IMR-90 (cell line): ENCODE measurements at regions not wholly inside any gene's neighbourhood (a gene's known extent, or its start where the extent isn't known, plus 50 kb on each side); places are given as distances from the start of the nearest gene placed in this dataset.

Experiments used
- ATAC-seq: fragments of 200-7000 bp; cut with Tn5 transposase; 2 replicates; pipeline ENCODE4 v1.9.1; 2020; ENCODE audit warnings: low read depth, mild to moderate bottlenecking, moderate library complexity
- BruUV-seq: library from RNA; stranded (reverse); fragments of 400-500 nt; replicated peaks from 2 replicates; lab custom pipeline; 2021; lab: Mats Ljungman, UMichigan
- CTCF ChIA-PET: fragments of 300-600 bp; formaldehyde crosslinking; extraction: SDS; loops from one replicate; lab custom pipeline; 2021; ENCODE audit warnings: antibody characterized with exemption; lab: Yijun Ruan, JAX
- POLR2A ChIA-PET: fragments of 300-600 bp; sonication (Branson Sonifier 250); formaldehyde crosslinking; loops from one replicate; lab custom pipeline; 2022; ENCODE audit warnings: antibody characterized with exemption; ENCODE audit not compliant: unreplicated experiment; lab: Charles Lee
- DNase-seq: peaks from one replicate; pipeline ENCODE4 v3.0.0; 2013
- H2AFZ ChIP-seq: replicated peaks from 2 replicates; pipeline ENCODE3; 2013; ENCODE audit warnings: low read length, mild to moderate bottlenecking; ENCODE audit not compliant: poor library complexity
- H2AK5ac ChIP-seq: 2 replicates; pipeline ENCODE4 v1.6.1; 2013; ENCODE audit warnings: low read depth, low read length, inconsistent platforms
- H2AK9ac ChIP-seq: replicated peaks from 2 replicates; pipeline ENCODE3; 2013; ENCODE audit warnings: mild to moderate bottlenecking, low read depth, low read length, moderate library complexity; ENCODE audit not compliant: poor library complexity
- H2BK120ac ChIP-seq: 2 replicates; pipeline ENCODE4 v1.6.1; 2013; ENCODE audit warnings: low read depth, low read length, inconsistent platforms
- H2BK15ac ChIP-seq: 3 replicates; pipeline ENCODE4 v1.6.1; 2013; ENCODE audit warnings: low read depth, low read length, inconsistent platforms
- H2BK20ac ChIP-seq: 2 replicates; pipeline ENCODE4 v1.6.1; 2013; ENCODE audit warnings: low read depth, mild to moderate bottlenecking, inconsistent platforms, low read length, moderate library complexity
- H2BK5ac ChIP-seq: 2 replicates; pipeline ENCODE4 v1.6.1; 2013; ENCODE audit warnings: mild to moderate bottlenecking, low read depth, low read length, inconsistent platforms; ENCODE audit not compliant: poor library complexity, severe bottlenecking
- H3K14ac ChIP-seq: replicated peaks from 2 replicates; pipeline ENCODE4 v1.6.1; 2013; ENCODE audit warnings: low read depth, low read length, inconsistent platforms
- H3K18ac ChIP-seq: 2 replicates; pipeline ENCODE4 v1.6.1; 2013; ENCODE audit warnings: low read depth, low read length, control low read depth
- H3K23ac ChIP-seq: 2 replicates; pipeline ENCODE4 v1.6.1; 2013; ENCODE audit warnings: low read depth, low read length, inconsistent platforms
- H3K27ac ChIP-seq: 2 replicates; pipeline ENCODE4 v1.5.1; 2013; ENCODE audit warnings: mild to moderate bottlenecking, control low read depth, low read length; ENCODE audit not compliant: insufficient read depth
- H3K27me3 ChIP-seq: 2 replicates; pipeline ENCODE4 v1.6.1; 2013; ENCODE audit warnings: low read length; ENCODE audit not compliant: control insufficient read depth, insufficient read depth
- H3K36me3 ChIP-seq: 2 replicates; pipeline ENCODE4 v1.6.1; 2013; ENCODE audit warnings: low read length, mixed read lengths; ENCODE audit not compliant: control insufficient read depth, insufficient read depth
- H3K4ac ChIP-seq: 2 replicates; pipeline ENCODE4 v1.6.1; 2013; ENCODE audit warnings: low read depth, low read length, inconsistent platforms
- H3K4me1 ChIP-seq: 2 replicates; pipeline ENCODE4 v1.6.1; 2013; ENCODE audit warnings: low read length, mixed read lengths; ENCODE audit not compliant: control insufficient read depth, insufficient read depth
- H3K4me2 ChIP-seq: 2 replicates; pipeline ENCODE4 v1.6.1; 2013; ENCODE audit warnings: low read depth, mild to moderate bottlenecking, control low read depth, low read length, moderate library complexity
- H3K4me3 ChIP-seq: 2 replicates; pipeline ENCODE4 v1.5.1; 2013; ENCODE audit warnings: low read depth, mild to moderate bottlenecking, control low read depth, low read length, moderate library complexity; ENCODE audit not compliant: insufficient read depth
- H3K56ac ChIP-seq: 2 replicates; pipeline ENCODE4 v1.6.1; 2013; ENCODE audit warnings: low read length, inconsistent platforms; ENCODE audit not compliant: insufficient read depth; ENCODE audit errors: extremely low read depth
- H3K79me1 ChIP-seq, 2 experiments: 2 replicates each; pipeline ENCODE4 v1.6.1; 2013; ENCODE audit warnings: low read length in 2 of 2, inconsistent platforms in 1 of 2, low read depth in 1 of 2
- H3K9ac ChIP-seq: 2 replicates; pipeline ENCODE4 v1.6.1; 2013; ENCODE audit warnings: low read depth, low read length, control low read depth
- H3K9me1 ChIP-seq: 2 replicates; pipeline ENCODE4 v1.6.1; 2013; ENCODE audit warnings: low read length, inconsistent platforms; ENCODE audit not compliant: insufficient read depth
- H3K9me3 ChIP-seq: 2 replicates; pipeline ENCODE4 v1.6.1; 2013; ENCODE audit warnings: low read length; ENCODE audit not compliant: control insufficient read depth, insufficient read depth
- H4K20me1 ChIP-seq: 2 replicates; pipeline ENCODE4 v1.6.1; 2013; ENCODE audit warnings: low read length, inconsistent platforms; ENCODE audit not compliant: insufficient read depth
- H4K5ac ChIP-seq: 2 replicates; pipeline ENCODE4 v1.6.1; 2013; ENCODE audit warnings: mild to moderate bottlenecking, low read depth, low read length, control low read depth
- H4K8ac ChIP-seq, 2 experiments: 2 replicates each; pipeline ENCODE4 v1.6.1; 2013; ENCODE audit warnings: low read depth in 2 of 2, low read length in 2 of 2, control low read depth in 1 of 2, inconsistent platforms in 1 of 2
- H4K91ac ChIP-seq: 2 replicates; pipeline ENCODE4 v1.6.1; 2013; ENCODE audit warnings: low read depth, low read length, inconsistent platforms; ENCODE audit not compliant: insufficient read depth
- BHLHE40 ChIP-seq: fragments of 150-350 bp; IDR thresholded peaks from 2 replicates; pipeline ENCODE4 v1.6.1; 2016; ENCODE audit warnings: mild to moderate bottlenecking, low read depth, low read length
- CEBPB ChIP-seq: IDR thresholded peaks from 2 replicates; pipeline ENCODE4 v1.6.1; 2012; ENCODE audit warnings: low read depth, low read length, improper control_type of control experiment
- CHD1 ChIP-seq: IDR thresholded peaks from 2 replicates; pipeline ENCODE4 v1.6.1; 2012; ENCODE audit warnings: low read depth, low read length, improper control_type of control experiment
- FOS ChIP-seq: fragments of 150-350 bp; IDR thresholded peaks from 2 replicates; pipeline ENCODE4 v1.6.1; 2016; ENCODE audit warnings: low read depth, low read length
- MAFK ChIP-seq: IDR thresholded peaks from 2 replicates; pipeline ENCODE4 v1.6.1; 2012; ENCODE audit warnings: low read depth, low read length, improper control_type of control experiment
- MAZ ChIP-seq: IDR thresholded peaks from 2 replicates; pipeline ENCODE4 v1.6.1; 2012; ENCODE audit warnings: low read depth, mild to moderate bottlenecking, low read length, improper control_type of control experiment, moderate library complexity, borderline replicate concordance
- MXI1 ChIP-seq: IDR thresholded peaks from 2 replicates; pipeline ENCODE4 v1.6.1; 2012; ENCODE audit warnings: low read depth, mild to moderate bottlenecking, low read length, moderate library complexity, borderline replicate concordance
- NFE2L2 ChIP-seq: fragments of 150-350 bp; IDR thresholded peaks from 2 replicates; pipeline ENCODE4 v1.6.1; 2016; ENCODE audit warnings: low read depth, mild to moderate bottlenecking, low read length
- POLR2A ChIP-seq: IDR thresholded peaks from 2 replicates; pipeline ENCODE4 v1.6.1; 2012; ENCODE audit warnings: mild to moderate bottlenecking, low read depth, low read length
- RAD21 ChIP-seq: IDR thresholded peaks from 2 replicates; pipeline ENCODE4 v1.6.1; 2012; ENCODE audit warnings: low read length, improper control_type of control experiment
- RCOR1 ChIP-seq: IDR thresholded peaks from 2 replicates; pipeline ENCODE4 v1.6.1; 2012; ENCODE audit warnings: mild to moderate bottlenecking, low read length, improper control_type of control experiment; ENCODE audit not compliant: insufficient replicate concordance
- RFX5 ChIP-seq: IDR thresholded peaks from 2 replicates; pipeline ENCODE4 v1.8.0; 2012; ENCODE audit warnings: low read depth, mild to moderate bottlenecking, low read length, moderate library complexity
- SMC3 ChIP-seq: fragments of 150-350 bp; IDR thresholded peaks from 2 replicates; pipeline ENCODE4 v1.6.1; 2016; ENCODE audit warnings: low read depth, mild to moderate bottlenecking, antibody characterized with exemption, low read length, moderate library complexity
- WGBS, 2 experiments: methylation state at CpG; one replicate each; pipeline versions ENCODE4 v1.1.5 to v1.1.7; 2013; ENCODE audit warnings: missing lambda C conversion rate in 2 of 2; ENCODE audit not compliant: insufficient read length in 1 of 2; ENCODE audit errors: extremely low coverage in 2 of 2; 5-methylcytosine and 5-hydroxymethylcytosine counted together
- dilution Hi-C: fragments of 300-500 bp; cut with HindIII; formaldehyde crosslinking; loops from one replicate; pipeline ENCODE4 v1.14.3; 2018; ENCODE audit warnings: low sequenced_read_pairs; ENCODE audit not compliant: unreplicated experiment
- in situ Hi-C: fragments of 300-500 bp; cut with MboI; formaldehyde crosslinking; loops from 3 replicates; pipeline ENCODE4 v1.14.3; 2019; ENCODE audit warnings: low sequenced_read_pairs, inconsistent platforms, mixed read lengths
- intact Hi-C: fragments of 100-400 bp; cut with micrococcal nuclease; formaldehyde crosslinking; loops from 2 replicates; pipeline ENCODE4 v1.10.0; 2022
- TF ChIP-seq, protein P1 (sequence below): conservative IDR thresholded peaks from 2 replicates; pipeline ENCODE4 v1.5.1; 2012; ENCODE audit warnings: mild to moderate bottlenecking, low read depth, low read length, improper control_type of control experiment
- TF ChIP-seq, protein P2 (sequence below): fragments of 150-350 bp; IDR thresholded peaks from 2 replicates; pipeline ENCODE4 v1.6.1; 2017; ENCODE audit warnings: mild to moderate bottlenecking, antibody characterized with exemption, low read length, low read depth
- TF ChIP-seq, protein P3 (sequence below): fragments of 150-350 bp; IDR thresholded peaks from 2 replicates; pipeline ENCODE4 v1.6.1; 2016; ENCODE audit warnings: low read depth, mild to moderate bottlenecking, low read length, moderate library complexity, borderline replicate concordance

DNA sequence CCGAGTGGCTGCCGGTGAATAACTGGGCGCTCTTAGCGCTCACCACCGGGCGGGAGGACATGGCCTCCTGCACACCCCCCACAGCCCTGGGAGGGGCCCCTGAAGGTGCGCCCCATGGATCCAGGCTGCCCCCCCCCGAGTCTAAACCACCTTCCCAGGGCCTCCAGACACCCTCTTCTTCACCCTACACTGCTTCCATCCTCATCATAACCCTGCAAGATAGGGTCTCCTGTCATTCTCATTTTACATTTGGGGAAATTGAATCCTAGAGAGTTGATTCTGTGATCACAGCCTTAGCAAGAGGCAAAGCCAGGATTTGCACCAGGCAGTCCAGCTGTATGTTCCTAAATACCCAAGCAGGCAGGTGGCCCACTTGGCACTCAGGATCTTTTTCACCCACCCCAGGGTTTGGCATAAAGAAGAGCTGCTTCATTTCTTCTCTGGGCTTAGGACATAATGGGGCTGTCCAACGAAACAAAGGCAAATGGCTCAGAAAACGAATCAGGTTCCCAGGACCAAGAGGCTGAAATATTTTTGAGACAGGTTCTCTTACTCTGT, 110.8 kb downstream of the PTPRS start:
- Histone ChIP-seq H3K14ac (no peak overlapping the region), H3K27me3 (no peaks in the 10 kb centered on the region), H4K20me1 (no peaks in the 10 kb centered on the region; the same call in 1 of the 2 replicates), H3K18ac (no peak overlapping the region), H2AFZ (no peak overlapping the region), H3K56ac (no peak overlapping the region), H4K91ac (no peak overlapping the region), H4K8ac (no peak overlapping the region), H2BK120ac (no peak overlapping the region), H3K9me1 (peaks cover 13% of the 10 kb centered on the region), H3K23ac (no peak overlapping the region), H2AK9ac (no peak overlapping the region), H2AK5ac (no peak overlapping the region), H3K9me3 (no peaks in the 10 kb centered on the region), H3K36me3 (peaks cover 34% of the 10 kb centered on the region), H4K5ac (no peak overlapping the region), H3K79me1 (peaks cover 0 to 8% of the 10 kb centered on the region in 2 experiments; a peak in 1 of 4 replicates), H2BK5ac (no peak overlapping the region), H3K4me2 (no peak overlapping the region), H3K4ac (no peak overlapping the region), H2BK15ac (no peak overlapping the region), H3K27ac (no peak overlapping the region), H2BK20ac (no peak overlapping the region), H3K4me3 (no peak overlapping the region), H3K9ac (no peak overlapping the region), H3K4me1 (no peaks in the 10 kb centered on the region)
- WGBS, 2 experiments: no CpG with 5 or more reads among the region's 10 CpGs
- no peak for DNase-seq
- no peak for ATAC-seq
- CTCF ChIA-PET: no interaction called here
- intact Hi-C loops (no loop called here), in situ Hi-C loops (no loop called here), dilution Hi-C loops (no loop called here)
- POLR2A ChIA-PET: no interaction called here
- BruUV-seq: no TSS peak
- no peak for TF ChIP-seq POLR2A
- no peak for TF ChIP-seq RFX5
- TF ChIP-seq RCOR1: no peak
- TF ChIP-seq SMC3: no peak
- no peak for TF ChIP-seq CHD1
- TF ChIP-seq MAZ: no peak
- TF ChIP-seq MXI1: no peak
- no peak for TF ChIP-seq RAD21
- TF ChIP-seq MAFK: no peak
- TF ChIP-seq, protein P1, sequence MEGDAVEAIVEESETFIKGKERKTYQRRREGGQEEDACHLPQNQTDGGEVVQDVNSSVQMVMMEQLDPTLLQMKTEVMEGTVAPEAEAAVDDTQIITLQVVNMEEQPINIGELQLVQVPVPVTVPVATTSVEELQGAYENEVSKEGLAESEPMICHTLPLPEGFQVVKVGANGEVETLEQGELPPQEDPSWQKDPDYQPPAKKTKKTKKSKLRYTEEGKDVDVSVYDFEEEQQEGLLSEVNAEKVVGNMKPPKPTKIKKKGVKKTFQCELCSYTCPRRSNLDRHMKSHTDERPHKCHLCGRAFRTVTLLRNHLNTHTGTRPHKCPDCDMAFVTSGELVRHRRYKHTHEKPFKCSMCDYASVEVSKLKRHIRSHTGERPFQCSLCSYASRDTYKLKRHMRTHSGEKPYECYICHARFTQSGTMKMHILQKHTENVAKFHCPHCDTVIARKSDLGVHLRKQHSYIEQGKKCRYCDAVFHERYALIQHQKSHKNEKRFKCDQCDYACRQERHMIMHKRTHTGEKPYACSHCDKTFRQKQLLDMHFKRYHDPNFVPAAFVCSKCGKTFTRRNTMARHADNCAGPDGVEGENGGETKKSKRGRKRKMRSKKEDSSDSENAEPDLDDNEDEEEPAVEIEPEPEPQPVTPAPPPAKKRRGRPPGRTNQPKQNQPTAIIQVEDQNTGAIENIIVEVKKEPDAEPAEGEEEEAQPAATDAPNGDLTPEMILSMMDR: no peak
- TF ChIP-seq, protein P2, sequence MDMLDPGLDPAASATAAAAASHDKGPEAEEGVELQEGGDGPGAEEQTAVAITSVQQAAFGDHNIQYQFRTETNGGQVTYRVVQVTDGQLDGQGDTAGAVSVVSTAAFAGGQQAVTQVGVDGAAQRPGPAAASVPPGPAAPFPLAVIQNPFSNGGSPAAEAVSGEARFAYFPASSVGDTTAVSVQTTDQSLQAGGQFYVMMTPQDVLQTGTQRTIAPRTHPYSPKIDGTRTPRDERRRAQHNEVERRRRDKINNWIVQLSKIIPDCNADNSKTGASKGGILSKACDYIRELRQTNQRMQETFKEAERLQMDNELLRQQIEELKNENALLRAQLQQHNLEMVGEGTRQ: no peak
- TF ChIP-seq, protein P3, sequence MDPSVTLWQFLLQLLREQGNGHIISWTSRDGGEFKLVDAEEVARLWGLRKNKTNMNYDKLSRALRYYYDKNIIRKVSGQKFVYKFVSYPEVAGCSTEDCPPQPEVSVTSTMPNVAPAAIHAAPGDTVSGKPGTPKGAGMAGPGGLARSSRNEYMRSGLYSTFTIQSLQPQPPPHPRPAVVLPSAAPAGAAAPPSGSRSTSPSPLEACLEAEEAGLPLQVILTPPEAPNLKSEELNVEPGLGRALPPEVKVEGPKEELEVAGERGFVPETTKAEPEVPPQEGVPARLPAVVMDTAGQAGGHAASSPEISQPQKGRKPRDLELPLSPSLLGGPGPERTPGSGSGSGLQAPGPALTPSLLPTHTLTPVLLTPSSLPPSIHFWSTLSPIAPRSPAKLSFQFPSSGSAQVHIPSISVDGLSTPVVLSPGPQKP: no peak
- no peak for TF ChIP-seq CEBPB
- TF ChIP-seq BHLHE40: no peak
- TF ChIP-seq NFE2L2: no peak
- TF ChIP-seq FOS: no peak
